ENCODE measurements at regions not wholly inside any gene's neighbourhood (a gene's known extent, or its start where the extent isn't known, plus 50 kb on each side); places are given as distances from the start of the nearest gene placed in this dataset.

DNA sequence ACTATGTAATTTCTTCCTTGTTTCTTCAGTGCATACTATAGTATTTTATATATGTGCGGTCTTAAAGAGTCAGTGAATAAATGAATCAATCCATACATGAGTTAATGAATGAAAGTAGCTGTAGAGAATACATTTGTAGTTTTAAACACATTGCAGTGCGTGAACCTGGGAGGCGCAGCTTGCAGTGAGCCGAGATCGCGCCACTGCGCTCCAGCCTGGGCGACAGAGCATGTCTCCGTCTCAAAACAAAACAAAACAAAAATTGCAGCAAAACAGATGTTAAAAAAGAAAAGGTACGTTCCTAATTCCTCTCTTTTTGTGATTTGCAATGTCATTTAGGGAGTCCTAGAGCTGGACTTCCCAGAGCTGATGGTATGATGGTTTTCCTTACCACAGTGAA, 1144.8 kb upstream of the FANCL start:
- no peaks in the 10 kb centered on the region for H3K4me1 ChIP-seq (ENCODE audit: control insufficient read depth, insufficient read depth, low read length)
- no peaks in the 10 kb centered on the region for H3K79me2 ChIP-seq (ENCODE audit: control insufficient read depth, insufficient read depth, low read length)
- ATAC-seq = no peak
- intact Hi-C loops (cut with micrococcal nuclease; ENCODE audit: unreplicated experiment) (no loop called here), in situ Hi-C loops (cut with MboI) (no loop called here)
- H3K36me3 ChIP-seq (ENCODE audit: control insufficient read depth in 2 of 2, insufficient read depth in 2 of 2, low read length in 1 of 2) = no peaks in the 10 kb centered on the region
- ChIA-PET POLR2A (no interaction called here), SMC1A (ENCODE audit: uncharacterized antibody, unreplicated experiment) (no interaction called here), RAD21 (ENCODE audit: unreplicated experiment) (no interaction called here), CTCF (no interaction called here)
- 70% methylated on average over 10 of the region's 10 CpGs for WGBS (ENCODE audit: insufficient coverage, insufficient replicate concordance, low lambda C conversion rate, missing lambda C conversion rate)
- no peaks in the 10 kb centered on the region for H3K27me3 ChIP-seq (replicated peaks in 1 of 2; ENCODE audit: control insufficient read depth in 2 of 2, insufficient read depth in 2 of 2, low read length in 1 of 2)
- no TSS peak for BruUV-seq (replicated peaks)
- no peak for DNase-seq (ENCODE audit: low read depth, low spot score)
- no peak for TF ChIP-seq RBBP5 (conservative IDR thresholded peaks at IDR 0.05)
- TF ChIP-seq, protein P1, sequence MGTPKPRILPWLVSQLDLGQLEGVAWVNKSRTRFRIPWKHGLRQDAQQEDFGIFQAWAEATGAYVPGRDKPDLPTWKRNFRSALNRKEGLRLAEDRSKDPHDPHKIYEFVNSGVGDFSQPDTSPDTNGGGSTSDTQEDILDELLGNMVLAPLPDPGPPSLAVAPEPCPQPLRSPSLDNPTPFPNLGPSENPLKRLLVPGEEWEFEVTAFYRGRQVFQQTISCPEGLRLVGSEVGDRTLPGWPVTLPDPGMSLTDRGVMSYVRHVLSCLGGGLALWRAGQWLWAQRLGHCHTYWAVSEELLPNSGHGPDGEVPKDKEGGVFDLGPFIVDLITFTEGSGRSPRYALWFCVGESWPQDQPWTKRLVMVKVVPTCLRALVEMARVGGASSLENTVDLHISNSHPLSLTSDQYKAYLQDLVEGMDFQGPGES (IDR thresholded peaks at IDR 0.05) = no peak
- TF ChIP-seq CHD4 (IDR thresholded peaks at IDR 0.05) = no peak
- no peak for TF ChIP-seq YY1 (IDR thresholded peaks at IDR 0.05; ENCODE audit: low read depth, low read length)
- TF ChIP-seq, protein P2, sequence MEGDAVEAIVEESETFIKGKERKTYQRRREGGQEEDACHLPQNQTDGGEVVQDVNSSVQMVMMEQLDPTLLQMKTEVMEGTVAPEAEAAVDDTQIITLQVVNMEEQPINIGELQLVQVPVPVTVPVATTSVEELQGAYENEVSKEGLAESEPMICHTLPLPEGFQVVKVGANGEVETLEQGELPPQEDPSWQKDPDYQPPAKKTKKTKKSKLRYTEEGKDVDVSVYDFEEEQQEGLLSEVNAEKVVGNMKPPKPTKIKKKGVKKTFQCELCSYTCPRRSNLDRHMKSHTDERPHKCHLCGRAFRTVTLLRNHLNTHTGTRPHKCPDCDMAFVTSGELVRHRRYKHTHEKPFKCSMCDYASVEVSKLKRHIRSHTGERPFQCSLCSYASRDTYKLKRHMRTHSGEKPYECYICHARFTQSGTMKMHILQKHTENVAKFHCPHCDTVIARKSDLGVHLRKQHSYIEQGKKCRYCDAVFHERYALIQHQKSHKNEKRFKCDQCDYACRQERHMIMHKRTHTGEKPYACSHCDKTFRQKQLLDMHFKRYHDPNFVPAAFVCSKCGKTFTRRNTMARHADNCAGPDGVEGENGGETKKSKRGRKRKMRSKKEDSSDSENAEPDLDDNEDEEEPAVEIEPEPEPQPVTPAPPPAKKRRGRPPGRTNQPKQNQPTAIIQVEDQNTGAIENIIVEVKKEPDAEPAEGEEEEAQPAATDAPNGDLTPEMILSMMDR (IDR thresholded peaks at IDR 0.05 in 2 of 3, conservative IDR thresholded peaks at IDR 0.05 in 1 of 3; ENCODE audit: control insufficient read depth in 2 of 3, extremely low read depth in 1 of 3, insufficient read depth in 1 of 3, low read depth in 3 of 3, low read length in 3 of 3) = no peak
- no peak for TF ChIP-seq POLR2A (IDR thresholded peaks at IDR 0.05; ENCODE audit: low read depth, low read length)
- TF ChIP-seq ASH2L (IDR thresholded peaks at IDR 0.05; ENCODE audit: borderline replicate concordance, low read depth) = no peak
- TF ChIP-seq, protein P3, sequence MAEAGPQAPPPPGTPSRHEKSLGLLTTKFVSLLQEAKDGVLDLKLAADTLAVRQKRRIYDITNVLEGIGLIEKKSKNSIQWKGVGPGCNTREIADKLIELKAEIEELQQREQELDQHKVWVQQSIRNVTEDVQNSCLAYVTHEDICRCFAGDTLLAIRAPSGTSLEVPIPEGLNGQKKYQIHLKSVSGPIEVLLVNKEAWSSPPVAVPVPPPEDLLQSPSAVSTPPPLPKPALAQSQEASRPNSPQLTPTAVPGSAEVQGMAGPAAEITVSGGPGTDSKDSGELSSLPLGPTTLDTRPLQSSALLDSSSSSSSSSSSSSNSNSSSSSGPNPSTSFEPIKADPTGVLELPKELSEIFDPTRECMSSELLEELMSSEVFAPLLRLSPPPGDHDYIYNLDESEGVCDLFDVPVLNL (IDR thresholded peaks at IDR 0.05; ENCODE audit: low read depth, low read length) = no peak
- TF ChIP-seq BACH1 (IDR thresholded peaks at IDR 0.05; ENCODE audit: borderline replicate concordance) = no peak
- no peak for TF ChIP-seq NFYA (IDR thresholded peaks at IDR 0.05; ENCODE audit: borderline replicate concordance, low read depth, low read length)
- TF ChIP-seq DPF2 (IDR thresholded peaks at IDR 0.05) = no peak
- TF ChIP-seq STAT1 (conservative IDR thresholded peaks at IDR 0.05) = no peak
- TF ChIP-seq HCFC1 (IDR thresholded peaks at IDR 0.05; ENCODE audit: low read length) = no peak
- no peak for TF ChIP-seq RFX5 (IDR thresholded peaks at IDR 0.05; ENCODE audit: low read depth, low read length)
- TF ChIP-seq SUPT20H (IDR thresholded peaks at IDR 0.05; ENCODE audit: borderline replicate concordance, control insufficient read depth, low read depth, low read length) = no peak
- no peak for TF ChIP-seq LARP7 (IDR thresholded peaks at IDR 0.05)
- no peak for TF ChIP-seq ZNF24 (IDR thresholded peaks at IDR 0.05)
- no peak for TF ChIP-seq CEBPB (IDR thresholded peaks at IDR 0.05; ENCODE audit: borderline replicate concordance in 1 of 2, low read depth in 2 of 2, low read length in 2 of 2)
- no peak for TF ChIP-seq ATF2 (IDR thresholded peaks at IDR 0.05; ENCODE audit: low read length)
- TF ChIP-seq ZZZ3 (IDR thresholded peaks at IDR 0.05; ENCODE audit: control insufficient read depth, insufficient read length, low read depth) = no peak
- H3K4me3 ChIP-seq = no peak overlapping the region
- no peak for FAIRE-seq
- no peak overlapping the region for H2AFZ ChIP-seq (ENCODE audit: control insufficient read depth, low read depth, low read length)
- no peak overlapping the region for H3K9ac ChIP-seq (ENCODE audit: control insufficient read depth, insufficient read depth, low read length)
- no peaks in the 10 kb centered on the region for H4K20me1 ChIP-seq (ENCODE audit: control insufficient read depth, insufficient read depth)
- no peak overlapping the region for H3K27ac ChIP-seq (ENCODE audit: control insufficient read depth, insufficient read depth)
- H3K9me3 ChIP-seq (replicated peaks; ENCODE audit: control insufficient read depth, insufficient read depth, low read length) = no peaks in the 10 kb centered on the region
- no peak overlapping the region for H3K4me2 ChIP-seq (ENCODE audit: control insufficient read depth, insufficient read depth)

Measured in GM12878 (cell line).